Fibroblast of lung (primary cell): ENCODE measurements at regions not wholly inside any gene's neighbourhood (a gene's known extent, or its start where the extent isn't known, plus 50 kb on each side); places are given as distances from the start of the nearest gene placed in this dataset.

Experiments used
- CTCF ChIP-seq, 2 donors: IDR thresholded peaks in 1 of 2; conservative IDR thresholded peaks in 1 of 2; 1 replicate in 1 of 2; 2 replicates in 1 of 2; pipeline ENCODE4 v1.5.1; 2011 to 2012; ENCODE audit warnings: low read length in 2 of 2, control low read depth in 1 of 2, inconsistent platforms in 1 of 2, low read depth in 1 of 2, mild to moderate bottlenecking in 1 of 2
- EZH2 ChIP-seq: IDR thresholded peaks from 2 replicates; pipeline ENCODE4 v1.5.1; 2012; ENCODE audit warnings: low read length, control low read depth, mild to moderate bottlenecking; ENCODE audit errors: missing control alignments

DNA sequence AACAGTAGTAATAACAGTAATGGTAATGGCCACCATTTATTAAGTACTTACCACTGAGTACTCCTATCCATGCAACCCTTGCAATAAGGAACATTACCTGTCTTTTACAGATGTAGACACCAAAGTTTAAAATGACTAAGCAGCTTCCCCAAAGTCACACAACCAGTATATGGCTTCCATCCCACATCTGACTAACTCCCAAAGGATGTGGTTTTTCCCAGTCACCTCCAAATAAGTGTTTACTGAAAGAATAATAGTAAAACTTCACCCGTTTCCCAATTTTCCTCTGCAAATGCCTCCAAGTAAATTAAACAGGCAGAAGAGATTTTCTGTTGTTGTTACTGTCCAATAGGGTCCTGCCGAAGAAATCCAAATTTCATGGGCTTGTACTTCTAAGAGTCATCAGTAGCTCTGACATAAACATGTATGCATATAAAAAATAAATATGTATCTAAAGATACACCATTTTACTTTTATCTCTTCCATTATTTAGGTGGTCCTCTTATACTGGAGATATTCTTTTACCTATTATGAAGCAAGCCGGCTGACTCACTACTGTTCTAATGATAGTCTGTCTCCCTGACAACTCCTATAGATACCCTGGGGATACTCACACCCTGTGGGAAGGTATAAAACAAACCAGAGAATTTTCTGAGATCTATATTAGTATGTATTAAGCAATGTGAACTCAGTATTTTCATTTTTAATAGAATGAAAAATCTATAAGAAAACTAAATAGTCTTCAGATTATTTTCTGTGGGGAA is 77.9 kb upstream of the ID4 start:
- TF ChIP-seq CTCF (conservative IDR thresholded peaks at IDR 0.05 in 1 of 2, IDR thresholded peaks at IDR 0.05 in 1 of 2; ENCODE audit: low read depth in 1 of 2, low read length in 2 of 2) (no peak), EZH2 (no peak)
